HEK293 (cell line): ENCODE measurements at regions not wholly inside any gene's neighbourhood (a gene's known extent, or its start where the extent isn't known, plus 50 kb on each side); places are given as distances from the start of the nearest gene placed in this dataset.

Experiments
- CTCF ChIP-seq: fragments of 450-650 bp; formaldehyde crosslinking; IDR thresholded peaks from 2 replicates; pipeline ENCODE4 v1.5.1; 2016; ENCODE audit warnings: missing biosample characterization, missing genetic modification characterization
- KLF7 ChIP-seq: fragments of 450-650 bp; formaldehyde crosslinking; IDR thresholded peaks from 2 replicates; pipeline ENCODE4 v1.5.1; 2016; ENCODE audit warnings: missing biosample characterization, missing genetic modification characterization, borderline replicate concordance
- ZBTB10 ChIP-seq: fragments of 450-650 bp; formaldehyde crosslinking; IDR thresholded peaks from 2 replicates; pipeline ENCODE4 v1.5.1; 2016; ENCODE audit warnings: missing biosample characterization, missing genetic modification characterization
- ZBTB21 ChIP-seq: fragments of 450-650 bp; formaldehyde crosslinking; IDR thresholded peaks from 2 replicates; pipeline ENCODE4 v1.5.1; 2017; ENCODE audit warnings: missing biosample characterization, missing genetic modification characterization
- ZBTB7A ChIP-seq: fragments of 450-650 bp; formaldehyde crosslinking; IDR thresholded peaks from 2 replicates; pipeline ENCODE4 v1.5.1; 2016; ENCODE audit warnings: low read depth, missing biosample characterization, missing genetic modification characterization
- ZNF24 ChIP-seq: fragments of 450-650 bp; formaldehyde crosslinking; IDR thresholded peaks from 2 replicates; pipeline ENCODE4 v1.5.1; 2016; ENCODE audit warnings: missing biosample characterization, missing genetic modification characterization
- ZNF274 ChIP-seq, 2 experiments: fragments of 200-500 bp in 1 of 2; fragments of 450-650 bp in 1 of 2; sonication (Bioruptor generic) in 1 of 2; formaldehyde crosslinking in 1 of 2; IDR thresholded peaks; 2 replicates each; pipeline versions ENCODE4 v1.5.1 to v1.6.1; 2014 to 2016; ENCODE audit warnings: borderline replicate concordance in 1 of 2, inconsistent platforms in 1 of 2, low read length in 1 of 2, missing biosample characterization in 1 of 2, missing genetic modification characterization in 1 of 2
- ZNF280D ChIP-seq: fragments of 450-650 bp; formaldehyde crosslinking; IDR thresholded peaks from 2 replicates; pipeline ENCODE4 v1.5.1; 2016; ENCODE audit warnings: missing biosample characterization, missing genetic modification characterization
- ZNF423 ChIP-seq: fragments of 450-650 bp; formaldehyde crosslinking; IDR thresholded peaks from 2 replicates; pipeline ENCODE4 v1.5.1; 2016; ENCODE audit warnings: missing biosample characterization, missing genetic modification characterization

- TF ChIP-seq ZBTB21 (tag by site-specific recombination) = no peak
- no peak for TF ChIP-seq KLF7 (tag by site-specific recombination)
- no peak for TF ChIP-seq ZBTB10 (tag by site-specific recombination)
- no peak for TF ChIP-seq ZNF274 (IDR thresholded peaks at IDR 0.05; ENCODE audit: low read length)
- no peak for TF ChIP-seq ZNF274 (tag by site-specific recombination; IDR thresholded peaks at IDR 0.05; ENCODE audit: borderline replicate concordance)
- no peak for TF ChIP-seq ZBTB7A
- no peak for TF ChIP-seq ZNF280D (tag by site-specific recombination)
- no peak for TF ChIP-seq CTCF (tag by site-specific recombination)
- no peak for TF ChIP-seq ZNF423
- TF ChIP-seq ZNF24 (tag by site-specific recombination) = no peak
Observed at GRCh38 chr17:56099649-56100048, 53.6 kb upstream of the ANKFN1 start.
